Endothelial cell (in vitro differentiated cells): ENCODE measurements at regions not wholly inside any gene's neighbourhood (a gene's known extent, or its start where the extent isn't known, plus 50 kb on each side); places are given as distances from the start of the nearest gene placed in this dataset.

Source experiments
- DNase-seq: peaks from one replicate; pipeline ENCODE4 v3.0.0; 2021; ENCODE audit warnings: low spot score
- H3K27ac Mint-ChIP-seq: one replicate; pipeline ENCODE4 v1.8.0; 2021; ENCODE audit warnings: mixed read lengths, inconsistent platforms; ENCODE audit not compliant: unreplicated experiment
- H3K27me3 Mint-ChIP-seq: one replicate; pipeline ENCODE4 v1.8.0; 2021; ENCODE audit warnings: mild to moderate bottlenecking, moderate library complexity, mixed read lengths, inconsistent platforms; ENCODE audit not compliant: unreplicated experiment
- H3K36me3 Mint-ChIP-seq: one replicate; pipeline ENCODE4 v1.8.0; 2021; ENCODE audit warnings: mild to moderate bottlenecking, low read depth, mixed read lengths, inconsistent platforms; ENCODE audit not compliant: unreplicated experiment
- H3K4me1 Mint-ChIP-seq: one replicate; pipeline ENCODE4 v1.8.0; 2021; ENCODE audit warnings: mild to moderate bottlenecking, mixed read lengths, inconsistent platforms; ENCODE audit not compliant: unreplicated experiment
- H3K4me3 Mint-ChIP-seq: one replicate; pipeline ENCODE4 v1.8.0; 2021; ENCODE audit warnings: mild to moderate bottlenecking, mixed read lengths, inconsistent platforms; ENCODE audit not compliant: unreplicated experiment
- H3K9me3 Mint-ChIP-seq: one replicate; pipeline ENCODE4 v1.8.0; 2021; ENCODE audit warnings: mixed read lengths, inconsistent platforms; ENCODE audit not compliant: unreplicated experiment
- CTCF ChIP-seq: fragments of 200-600 bp; sonication (generic); IDR thresholded peaks from one replicate; pipeline ENCODE4 v1.5.0; 2021; ENCODE audit warnings: antibody characterized with exemption; ENCODE audit not compliant: unreplicated experiment

- Mint-ChIP-seq H3K4me1 (no peaks in the 10 kb centered on the region), H3K9me3 (no peaks in the 10 kb centered on the region), H3K27me3 (no peaks in the 10 kb centered on the region), H3K36me3 (no peaks in the 10 kb centered on the region), H3K27ac (no peak overlapping the region), H3K4me3 (no peak overlapping the region)
- no peak for TF ChIP-seq CTCF
- DNase-seq = no peak
These were observed 366.7 kb downstream of the BTG1 start for GRCh38 chr12:91778938-91779400.

GRCh38 chr12:91778091-91778832, 367.4 kb downstream of the BTG1 start:
- H3K9me3 Mint-ChIP-seq = no peaks in the 10 kb centered on the region
- no peaks in the 10 kb centered on the region for H3K36me3 Mint-ChIP-seq
- no peak overlapping the region for H3K4me3 Mint-ChIP-seq
- no peak overlapping the region for H3K27ac Mint-ChIP-seq
- H3K27me3 Mint-ChIP-seq = no peaks in the 10 kb centered on the region
- DNase-seq = no peak
- H3K4me1 Mint-ChIP-seq = no peaks in the 10 kb centered on the region
- no peak for TF ChIP-seq CTCF

GRCh38 chr12:91777268-91777992, 368.2 kb downstream of the BTG1 start:
- no peak for TF ChIP-seq CTCF
- H3K27me3 Mint-ChIP-seq = no peaks in the 10 kb centered on the region
- H3K9me3 Mint-ChIP-seq = no peaks in the 10 kb centered on the region
- no peak overlapping the region for H3K27ac Mint-ChIP-seq
- no peak for DNase-seq
- H3K36me3 Mint-ChIP-seq = no peaks in the 10 kb centered on the region
- H3K4me1 Mint-ChIP-seq = no peaks in the 10 kb centered on the region
- H3K4me3 Mint-ChIP-seq = no peak overlapping the region

GRCh38 chr12:91774434-91774921, 371.2 kb downstream of the BTG1 start:
- no peak for TF ChIP-seq CTCF
- H3K4me3 Mint-ChIP-seq = no peak overlapping the region
- no peak overlapping the region for H3K27ac Mint-ChIP-seq
- no peak for DNase-seq
- H3K36me3 Mint-ChIP-seq = no peaks in the 10 kb centered on the region
- H3K9me3 Mint-ChIP-seq = no peaks in the 10 kb centered on the region
- H3K27me3 Mint-ChIP-seq = no peaks in the 10 kb centered on the region
- H3K4me1 Mint-ChIP-seq = no peaks in the 10 kb centered on the region
